Skeletal muscle satellite cell (primary cell): ENCODE measurements at regions not wholly inside any gene's neighbourhood (a gene's known extent, or its start where the extent isn't known, plus 50 kb on each side); places are given as distances from the start of the nearest gene placed in this dataset.

ENCODE experiments used
- H3K27me3 ChIP-seq: 2 replicates; pipeline ENCODE4 v1.7.0; 2013; ENCODE audit warnings: low read length; ENCODE audit not compliant: control insufficient read depth, insufficient read depth
- H3K36me3 ChIP-seq: 2 replicates; pipeline ENCODE4 v1.7.0; 2013; ENCODE audit warnings: mild to moderate bottlenecking, control low read depth, low read length; ENCODE audit not compliant: insufficient read depth
- H3K4me1 ChIP-seq: 2 replicates; pipeline ENCODE4 v1.7.0; 2013; ENCODE audit warnings: low read length; ENCODE audit not compliant: control insufficient read depth, insufficient read depth
- H3K4me2 ChIP-seq: 2 replicates; pipeline ENCODE4 v1.7.0; 2013; ENCODE audit warnings: mild to moderate bottlenecking, low read length
- H3K4me3 ChIP-seq: 2 replicates; pipeline ENCODE4 v1.7.0; 2013; ENCODE audit warnings: low read length
- H3K9ac ChIP-seq: 2 replicates; pipeline ENCODE4 v1.7.0; 2013; ENCODE audit warnings: mild to moderate bottlenecking, low read depth, low read length, moderate library complexity
- H3K9me3 ChIP-seq: replicated peaks from 2 replicates; pipeline ENCODE4 v1.7.0; 2013; ENCODE audit warnings: mild to moderate bottlenecking, control low read depth, low read length

GRCh38 chr2:83461135-83461534, 997.9 kb downstream of the SUCLG1 start:
- Histone ChIP-seq H3K9ac (no peak overlapping the region), H3K4me1 (no peaks in the 10 kb centered on the region), H3K4me3 (no peak overlapping the region), H3K36me3 (no peaks in the 10 kb centered on the region), H3K4me2 (no peak overlapping the region), H3K27me3 (no peaks in the 10 kb centered on the region), H3K9me3 (no peaks in the 10 kb centered on the region)

- Histone ChIP-seq H3K4me3 (no peak overlapping the region), H3K4me2 (no peak overlapping the region), H3K9me3 (no peaks in the 10 kb centered on the region), H3K9ac (no peak overlapping the region), H3K4me1 (no peaks in the 10 kb centered on the region), H3K36me3 (no peaks in the 10 kb centered on the region), H3K27me3 (no peaks in the 10 kb centered on the region)
Measured at GRCh38 chr2:83459456-83459855, 999.6 kb downstream of the SUCLG1 start.

- H3K9me3 ChIP-seq = no peaks in the 10 kb centered on the region
- no peaks in the 10 kb centered on the region for H3K36me3 ChIP-seq
- H3K4me1 ChIP-seq = no peaks in the 10 kb centered on the region
- H3K9ac ChIP-seq = no peak overlapping the region
- H3K4me3 ChIP-seq = no peak overlapping the region
- H3K27me3 ChIP-seq = no peaks in the 10 kb centered on the region
- H3K4me2 ChIP-seq = no peak overlapping the region
Measured at GRCh38 chr2:83435989-83436388, 1023.1 kb downstream of the SUCLG1 start.

- Histone ChIP-seq H3K9ac (no peak overlapping the region), H3K4me2 (no peak overlapping the region), H3K4me1 (no peaks in the 10 kb centered on the region), H3K4me3 (no peak overlapping the region), H3K36me3 (no peaks in the 10 kb centered on the region), H3K9me3 (no peaks in the 10 kb centered on the region), H3K27me3 (no peaks in the 10 kb centered on the region)
Measured at GRCh38 chr2:83420993-83421392, 1038.1 kb downstream of the SUCLG1 start.

GRCh38 chr2:83394134-83394904, 1064.8 kb downstream of the SUCLG1 start:
- Histone ChIP-seq H3K4me1 (peaks cover 10% of the 10 kb centered on the region), H3K9ac (no peak overlapping the region), H3K4me3 (no peak overlapping the region), H3K27me3 (no peaks in the 10 kb centered on the region), H3K9me3 (no peaks in the 10 kb centered on the region), H3K36me3 (no peaks in the 10 kb centered on the region), H3K4me2 (no peak overlapping the region)

- H3K4me2 ChIP-seq = no peak overlapping the region
- H3K9me3 ChIP-seq = no peaks in the 10 kb centered on the region
- no peaks in the 10 kb centered on the region for H3K4me1 ChIP-seq
- H3K27me3 ChIP-seq = no peaks in the 10 kb centered on the region
- no peak overlapping the region for H3K9ac ChIP-seq
- H3K4me3 ChIP-seq = no peak overlapping the region
- no peaks in the 10 kb centered on the region for H3K36me3 ChIP-seq
Measured at GRCh38 chr2:83388804-83389203, 1070.3 kb downstream of the SUCLG1 start.

- Histone ChIP-seq H3K9ac (no peak overlapping the region), H3K9me3 (no peaks in the 10 kb centered on the region), H3K4me3 (no peak overlapping the region), H3K4me1 (no peaks in the 10 kb centered on the region), H3K27me3 (no peaks in the 10 kb centered on the region), H3K4me2 (no peak overlapping the region), H3K36me3 (no peaks in the 10 kb centered on the region)
Measured at GRCh38 chr2:83386549-83386948, 1072.5 kb downstream of the SUCLG1 start.

GRCh38 chr2:83378921-83379320, 1080.2 kb downstream of the SUCLG1 start:
- Histone ChIP-seq H3K4me2 (no peak overlapping the region), H3K4me3 (no peak overlapping the region), H3K4me1 (no peaks in the 10 kb centered on the region), H3K27me3 (no peaks in the 10 kb centered on the region), H3K36me3 (no peaks in the 10 kb centered on the region), H3K9ac (no peak overlapping the region), H3K9me3 (no peaks in the 10 kb centered on the region)

GRCh38 chr2:83376731-83377130, 1082.3 kb downstream of the SUCLG1 start:
- Histone ChIP-seq H3K9ac (no peak overlapping the region), H3K4me2 (no peak overlapping the region), H3K27me3 (no peaks in the 10 kb centered on the region), H3K4me1 (peaks cover 9% of the 10 kb centered on the region), H3K4me3 (no peak overlapping the region), H3K36me3 (no peaks in the 10 kb centered on the region), H3K9me3 (no peaks in the 10 kb centered on the region)

GRCh38 chr2:83370419-83370762, 1088.7 kb downstream of the SUCLG1 start:
- Histone ChIP-seq H3K36me3 (no peaks in the 10 kb centered on the region), H3K4me3 (no peak overlapping the region), H3K27me3 (no peaks in the 10 kb centered on the region), H3K4me1 (peaks cover 34% of the 10 kb centered on the region), H3K4me2 (no peak overlapping the region), H3K9ac (peak overlapping the region; percentile 74), H3K9me3 (no peaks in the 10 kb centered on the region)

- Histone ChIP-seq H3K9me3 (no peaks in the 10 kb centered on the region), H3K4me1 (peaks cover 40% of the 10 kb centered on the region), H3K4me2 (peak overlapping the region; percentile 34), H3K9ac (peak overlapping the region; percentile 74), H3K27me3 (no peaks in the 10 kb centered on the region), H3K36me3 (no peaks in the 10 kb centered on the region), H3K4me3 (no peak overlapping the region)
Measured at GRCh38 chr2:83369601-83370418, 1089.3 kb downstream of the SUCLG1 start.

GRCh38 chr2:83368916-83369315, 1090.2 kb downstream of the SUCLG1 start:
- no peak overlapping the region for H3K4me3 ChIP-seq
- H3K9ac ChIP-seq = peak overlapping the region; percentile 74
- peak overlapping the region; percentile 38 for H3K4me2 ChIP-seq
- H3K9me3 ChIP-seq = no peaks in the 10 kb centered on the region
- H3K36me3 ChIP-seq = no peaks in the 10 kb centered on the region
- H3K27me3 ChIP-seq = no peaks in the 10 kb centered on the region
- H3K4me1 ChIP-seq = peaks cover 49% of the 10 kb centered on the region
